H1 (cell line): ENCODE measurements at regions not wholly inside any gene's neighbourhood (a gene's known extent, or its start where the extent isn't known, plus 50 kb on each side); places are given as distances from the start of the nearest gene placed in this dataset.

Experiments
- CTCF ChIA-PET: fragments of 300-600 bp; sonication (Branson Sonifier 250); formaldehyde crosslinking; loops from one replicate; lab custom pipeline; 2021; ENCODE audit not compliant: partially characterized antibody; lab: Charles Lee
- POLR2A ChIA-PET: fragments of 300-600 bp; sonication (Branson Sonifier 250); formaldehyde crosslinking; loops from one replicate; lab custom pipeline; 2021; ENCODE audit warnings: inconsistent platforms; ENCODE audit not compliant: partially characterized antibody; lab: Charles Lee
- DNase-seq, 2 experiments: peaks; one replicate each; pipeline versions ENCODE4 v3.0.0 to v3.0.0-alpha.2; 2010 to 2022; ENCODE audit warnings: low spot score in 2 of 2, low read depth in 1 of 2, mixed read lengths in 1 of 2
- FAIRE-seq: peaks from 2 replicates; lab custom pipeline; 2011; peaks lifted over from hg19 to GRCh38; lab: Jason Lieb, UNC
- H2AFZ ChIP-seq: 2 replicates; pipeline ENCODE4 v1.8.1; 2012; ENCODE audit warnings: low read length, inconsistent platforms
- H2AK5ac ChIP-seq: 2 replicates; pipeline ENCODE4 v1.6.1; 2013; ENCODE audit warnings: low read depth, low read length
- H2BK120ac ChIP-seq: replicated peaks from 2 replicates; pipeline ENCODE3; 2013; ENCODE audit warnings: low read depth, low read length, inconsistent platforms
- H2BK12ac ChIP-seq: 2 replicates; pipeline ENCODE4 v1.6.1; 2013; ENCODE audit warnings: low read depth, low read length
- H2BK15ac ChIP-seq: 2 replicates; pipeline ENCODE4 v1.6.1; 2013; ENCODE audit warnings: low read length
- H2BK20ac ChIP-seq: 2 replicates; pipeline ENCODE4 v1.6.1; 2013; ENCODE audit warnings: low read length
- H2BK5ac ChIP-seq: 2 replicates; pipeline ENCODE4 v1.6.1; 2013; ENCODE audit warnings: low read depth, low read length
- H3K14ac ChIP-seq: 2 replicates; pipeline ENCODE4 v1.6.1; 2013; ENCODE audit warnings: inconsistent platforms; ENCODE audit not compliant: insufficient read length
- H3K18ac ChIP-seq: 2 replicates; pipeline ENCODE4 v1.6.1; 2013; ENCODE audit warnings: low read length; ENCODE audit errors: extremely low read depth
- H3K23ac ChIP-seq: 2 replicates; pipeline ENCODE4 v1.6.1; 2013; ENCODE audit warnings: inconsistent platforms; ENCODE audit not compliant: insufficient read length
- H3K23me2 ChIP-seq: 2 replicates; pipeline ENCODE4 v1.6.1; 2013; ENCODE audit warnings: low read depth, low read length
- H3K27ac ChIP-seq: 2 replicates; pipeline ENCODE4 v1.6.1; 2011; ENCODE audit warnings: low read depth, low read length, inconsistent platforms
- H3K27me3 ChIP-seq, 4 experiments: replicated peaks in 1 of 4; 1 replicate in 1 of 4; 2 replicates in 3 of 4; pipeline versions ENCODE4 v1.6.1 to v1.8.1; 2011 to 2013; ENCODE audit warnings: low read length in 3 of 4, mild to moderate bottlenecking in 3 of 4, inconsistent platforms in 2 of 4, mixed read lengths in 2 of 4, moderate library complexity in 1 of 4; ENCODE audit not compliant: control insufficient read depth in 3 of 4, insufficient read depth in 3 of 4; ENCODE audit errors: extremely low read depth in 1 of 4
- H3K36me3 ChIP-seq, 4 experiments: 2 replicates each; pipeline versions ENCODE4 v1.6.1 to v1.8.1; 2011 to 2013; ENCODE audit warnings: mild to moderate bottlenecking in 4 of 4, low read length in 3 of 4, moderate library complexity in 2 of 4, control low read depth in 1 of 4, inconsistent platforms in 1 of 4; ENCODE audit not compliant: insufficient read depth in 4 of 4, control insufficient read depth in 2 of 4
- H3K4ac ChIP-seq: replicated peaks from 2 replicates; pipeline ENCODE3; 2013; ENCODE audit warnings: low read length, low read depth, mixed read lengths, inconsistent platforms; ENCODE audit not compliant: insufficient read length
- H3K4me1 ChIP-seq, 4 experiments: replicated peaks in 1 of 4; 1 replicate in 1 of 4; 2 replicates in 3 of 4; pipeline versions ENCODE4 v1.6.1 to v1.8.1; 2011 to 2013; ENCODE audit warnings: low read length in 3 of 4, inconsistent platforms in 2 of 4, mixed read lengths in 1 of 4; ENCODE audit not compliant: insufficient read depth in 4 of 4, control insufficient read depth in 3 of 4
- H3K4me2 ChIP-seq, 2 experiments: 2 replicates each; pipeline versions ENCODE4 v1.6.1 to v1.8.1; 2011 to 2013; ENCODE audit warnings: low read depth in 2 of 2, low read length in 2 of 2, control low read depth in 1 of 2, inconsistent platforms in 1 of 2, mild to moderate bottlenecking in 1 of 2; ENCODE audit not compliant: insufficient read depth in 1 of 2
- H3K4me3 ChIP-seq, 4 experiments: fragments of 200-600, 300-600 bp in 1 of 4; sonication (generic), shearing (Covaris generic), sonication (Bioruptor Twin) in 1 of 4; 2 replicates each; pipeline versions ENCODE4 v1.5.1 to v1.8.1; 2011 to 2016; ENCODE audit warnings: low read length in 4 of 4, low read depth in 3 of 4, control low read depth in 2 of 4, inconsistent platforms in 2 of 4, mild to moderate bottlenecking in 2 of 4, mixed read lengths in 1 of 4, moderate library complexity in 1 of 4; ENCODE audit not compliant: insufficient read depth in 2 of 4; ENCODE audit errors: extremely low read depth in 1 of 4
- H3K56ac ChIP-seq: replicated peaks from 2 replicates; pipeline ENCODE3; 2013; ENCODE audit warnings: low read depth, mild to moderate bottlenecking, mixed read lengths, low read length, inconsistent platforms; ENCODE audit not compliant: insufficient read length
- H3K79me1 ChIP-seq: 2 replicates; pipeline ENCODE4 v1.6.1; 2013; ENCODE audit warnings: low read depth, low read length, control low read depth
- H3K79me2 ChIP-seq, 2 experiments: 2 replicates each; pipeline versions ENCODE4 v1.6.1 to v1.8.1; 2012 to 2013; ENCODE audit warnings: low read length in 2 of 2, mild to moderate bottlenecking in 2 of 2, inconsistent platforms in 1 of 2; ENCODE audit not compliant: insufficient read depth in 2 of 2, control insufficient read depth in 1 of 2
- H3K9ac ChIP-seq, 4 experiments: replicated peaks in 1 of 4; 1 replicate in 1 of 4; 2 replicates in 3 of 4; pipeline versions ENCODE4 v1.6.1 to v1.8.1; 2011 to 2013; ENCODE audit warnings: low read depth in 3 of 4, low read length in 3 of 4, control low read depth in 2 of 4, mild to moderate bottlenecking in 2 of 4, moderate library complexity in 2 of 4, inconsistent platforms in 1 of 4; ENCODE audit errors: extremely low read depth in 1 of 4
- H3K9me3 ChIP-seq, 2 experiments: 2 replicates each; pipeline versions ENCODE4 v1.6.1 to v1.8.1; 2012 to 2013; ENCODE audit warnings: mild to moderate bottlenecking in 2 of 2, moderate library complexity in 2 of 2, control low read depth in 1 of 2, inconsistent platforms in 1 of 2, low read depth in 1 of 2, low read length in 1 of 2, mixed read lengths in 1 of 2; ENCODE audit not compliant: insufficient read depth in 2 of 2
- H4K20me1 ChIP-seq, 2 experiments: replicated peaks in 1 of 2; 2 replicates each; pipeline versions ENCODE3 to v1.8.1; 2011 to 2013; ENCODE audit warnings: inconsistent platforms in 2 of 2, low read length in 2 of 2, mild to moderate bottlenecking in 1 of 2; ENCODE audit not compliant: insufficient read depth in 2 of 2, control insufficient read depth in 1 of 2
- H4K5ac ChIP-seq: 2 replicates; pipeline ENCODE4 v1.6.1; 2013; ENCODE audit warnings: low read length, low read depth, mixed read lengths, inconsistent platforms; ENCODE audit not compliant: insufficient read length
- H4K8ac ChIP-seq: 2 replicates; pipeline ENCODE4 v1.8.0; 2013; ENCODE audit warnings: mild to moderate bottlenecking, moderate library complexity, low read length, inconsistent platforms; ENCODE audit not compliant: insufficient read depth; ENCODE audit errors: extremely low read depth
- H4K91ac ChIP-seq: replicated peaks from 2 replicates; pipeline ENCODE3; 2013; ENCODE audit warnings: low read length, mixed read lengths, inconsistent platforms; ENCODE audit not compliant: insufficient read length
- CBX8 ChIP-seq: fragments of 300-800, 300-1000 bp; sonication (generic); IDR thresholded peaks from 2 replicates; pipeline ENCODE4 v1.7.1; 2016; ENCODE audit warnings: low read depth, low read length, borderline replicate concordance
- EGR1 ChIP-seq: IDR thresholded peaks from 2 replicates; pipeline ENCODE4 v1.6.1; 2011; ENCODE audit warnings: low read depth, low read length, borderline replicate concordance
- YY1 ChIP-seq: IDR thresholded peaks from 2 replicates; pipeline ENCODE4 v1.6.1; 2011; ENCODE audit warnings: low read depth, mild to moderate bottlenecking, low read length
- WGBS, 2 experiments: shearing (Covaris generic) in 1 of 2; methylation state at CpG; one replicate each; pipeline versions ENCODE4 v1.1.6 to v1.1.7; 2013 to 2015; ENCODE audit warnings: low lambda C conversion rate in 2 of 2, mixed read lengths in 2 of 2, inconsistent platforms in 1 of 2, low coverage in 1 of 2, missing lambda C conversion rate in 1 of 2; ENCODE audit not compliant: insufficient replicate concordance in 2 of 2, insufficient coverage in 1 of 2, insufficient read length in 1 of 2; ENCODE audit errors: extremely low coverage in 1 of 2, missing lambda C conversion rate in 1 of 2; 5-methylcytosine and 5-hydroxymethylcytosine counted together

DNA sequence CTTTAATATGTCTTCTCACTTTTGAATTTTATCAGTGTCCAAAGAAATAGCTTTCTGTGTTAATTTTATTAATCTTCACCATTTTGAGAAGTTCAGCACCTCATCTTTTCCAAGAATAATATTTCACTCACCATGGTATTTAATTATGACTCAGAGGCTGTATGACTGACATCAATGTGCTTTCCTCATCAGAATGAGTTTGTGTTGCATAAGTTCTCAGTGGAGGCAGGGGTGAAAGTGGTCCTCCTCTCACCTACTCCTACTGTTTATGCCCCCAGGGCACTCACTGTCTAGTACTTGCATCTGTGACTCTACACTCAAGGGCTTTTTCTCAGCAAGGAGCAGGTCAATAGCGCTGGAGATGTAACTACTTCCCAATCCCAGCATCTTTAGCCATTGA, 905.3 kb upstream of the INTU start:
- H3K9ac ChIP-seq = no peak overlapping the region
- no peak for FAIRE-seq
- no peaks in the 10 kb centered on the region for H3K79me1 ChIP-seq
- no peak overlapping the region for H4K5ac ChIP-seq
- TF ChIP-seq YY1 (no peak), EGR1 (no peak), CBX8 (no peak)
- no peak overlapping the region for H2BK15ac ChIP-seq
- H2AFZ ChIP-seq = no peak overlapping the region
- no peak overlapping the region for H3K4me2 ChIP-seq
- H3K4me1 ChIP-seq = peaks cover 0 to 7% (median 0%) of the 10 kb centered on the region in 4 experiments; a peak in 1 of 7 replicates
- no peak overlapping the region for H3K23ac ChIP-seq
- no peak overlapping the region for H3K4ac ChIP-seq
- no peak overlapping the region for H3K56ac ChIP-seq
- no peak overlapping the region for H2BK12ac ChIP-seq
- H2BK20ac ChIP-seq = no peak overlapping the region
- POLR2A ChIA-PET = no interaction called here
- no peak overlapping the region for H4K8ac ChIP-seq
- 100% methylated on average over 1 of the region's 1 CpG; no CpG with 5 or more reads in 1 of the 2 experiments for WGBS, 2 experiments
- no peak overlapping the region for H2BK120ac ChIP-seq
- no peaks in the 10 kb centered on the region for H4K20me1 ChIP-seq
- H3K36me3 ChIP-seq = no peaks in the 10 kb centered on the region
- H4K91ac ChIP-seq = no peak overlapping the region
- H3K23me2 ChIP-seq = no peaks in the 10 kb centered on the region
- DNase-seq = no peak
- no peak overlapping the region for H2BK5ac ChIP-seq
- H2AK5ac ChIP-seq = no peak overlapping the region
- no peaks in the 10 kb centered on the region for H3K27me3 ChIP-seq
- no peak overlapping the region for H3K4me3 ChIP-seq
- H3K79me2 ChIP-seq = no peaks in the 10 kb centered on the region
- no peaks in the 10 kb centered on the region for H3K9me3 ChIP-seq
- CTCF ChIA-PET = interaction anchor here (0.6 kb wide), 1 partner anchor 749 kb away, joined by 4 read pairs; no protein-coding TSS in a partner anchor
- H3K14ac ChIP-seq = no peak overlapping the region
- H3K27ac ChIP-seq = no peak overlapping the region
- no peak overlapping the region for H3K18ac ChIP-seq
